ENCODE measurements at regions not wholly inside any gene's neighbourhood (a gene's known extent, or its start where the extent isn't known, plus 50 kb on each side); places are given as distances from the start of the nearest gene placed in this dataset.

- TF ChIP-seq ZNF646 (CRISPR knock-in tag; IDR thresholded peaks at IDR 0.05) (no peak), KAT2B (IDR thresholded peaks at IDR 0.05; ENCODE audit: borderline replicate concordance, low read depth, low read length) (no peak), TBX3 (IDR thresholded peaks at IDR 0.05; ENCODE audit: borderline replicate concordance) (no peak), GLMP (CRISPR knock-in tag; IDR thresholded peaks at IDR 0.05; ENCODE audit: borderline replicate concordance) (no peak), ZSCAN20 (CRISPR knock-in tag; IDR thresholded peaks at IDR 0.05; ENCODE audit: borderline replicate concordance) (no peak), MBNL3 (CRISPR knock-in tag; conservative IDR thresholded peaks at IDR 0.05) (no peak), DNMT3B (CRISPR knock-in tag; conservative IDR thresholded peaks at IDR 0.05) (no peak), RAD51 (IDR thresholded peaks at IDR 0.05; ENCODE audit: borderline replicate concordance) (no peak), AHDC1 (CRISPR knock-in tag; IDR thresholded peaks at IDR 0.05; ENCODE audit: borderline replicate concordance) (no peak), ZFP90 (CRISPR knock-in tag; IDR thresholded peaks at IDR 0.05; ENCODE audit: borderline replicate concordance) (no peak)
- TF ChIP-seq, protein P1, sequence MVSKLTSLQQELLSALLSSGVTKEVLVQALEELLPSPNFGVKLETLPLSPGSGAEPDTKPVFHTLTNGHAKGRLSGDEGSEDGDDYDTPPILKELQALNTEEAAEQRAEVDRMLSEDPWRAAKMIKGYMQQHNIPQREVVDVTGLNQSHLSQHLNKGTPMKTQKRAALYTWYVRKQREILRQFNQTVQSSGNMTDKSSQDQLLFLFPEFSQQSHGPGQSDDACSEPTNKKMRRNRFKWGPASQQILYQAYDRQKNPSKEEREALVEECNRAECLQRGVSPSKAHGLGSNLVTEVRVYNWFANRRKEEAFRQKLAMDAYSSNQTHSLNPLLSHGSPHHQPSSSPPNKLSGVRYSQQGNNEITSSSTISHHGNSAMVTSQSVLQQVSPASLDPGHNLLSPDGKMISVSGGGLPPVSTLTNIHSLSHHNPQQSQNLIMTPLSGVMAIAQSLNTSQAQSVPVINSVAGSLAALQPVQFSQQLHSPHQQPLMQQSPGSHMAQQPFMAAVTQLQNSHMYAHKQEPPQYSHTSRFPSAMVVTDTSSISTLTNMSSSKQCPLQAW (CRISPR knock-in tag; IDR thresholded peaks at IDR 0.05) = no peak
- TF ChIP-seq, protein P2, sequence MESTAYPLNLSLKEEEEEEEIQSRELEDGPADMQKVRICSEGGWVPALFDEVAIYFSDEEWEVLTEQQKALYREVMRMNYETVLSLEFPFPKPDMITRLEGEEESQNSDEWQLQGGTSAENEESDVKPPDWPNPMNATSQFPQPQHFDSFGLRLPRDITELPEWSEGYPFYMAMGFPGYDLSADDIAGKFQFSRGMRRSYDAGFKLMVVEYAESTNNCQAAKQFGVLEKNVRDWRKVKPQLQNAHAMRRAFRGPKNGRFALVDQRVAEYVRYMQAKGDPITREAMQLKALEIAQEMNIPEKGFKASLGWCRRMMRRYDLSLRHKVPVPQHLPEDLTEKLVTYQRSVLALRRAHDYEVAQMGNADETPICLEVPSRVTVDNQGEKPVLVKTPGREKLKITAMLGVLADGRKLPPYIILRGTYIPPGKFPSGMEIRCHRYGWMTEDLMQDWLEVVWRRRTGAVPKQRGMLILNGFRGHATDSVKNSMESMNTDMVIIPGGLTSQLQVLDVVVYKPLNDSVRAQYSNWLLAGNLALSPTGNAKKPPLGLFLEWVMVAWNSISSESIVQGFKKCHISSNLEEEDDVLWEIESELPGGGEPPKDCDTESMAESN (CRISPR knock-in tag; conservative IDR thresholded peaks at IDR 0.05) = no peak
Measured at GRCh38 chr6:44038543-44039065, 88.6 kb downstream of the MRPL14 start (continued).
